A549 (cell line): ENCODE measurements at regions not wholly inside any gene's neighbourhood (a gene's known extent, or its start where the extent isn't known, plus 50 kb on each side); places are given as distances from the start of the nearest gene placed in this dataset.

Source experiments
- CEBPB ChIP-seq, 2 experiments: fragments of >200 bp in 1 of 2; sonication (Bioruptor Twin) in 1 of 2; formaldehyde crosslinking in 1 of 2; IDR thresholded peaks; 2 replicates each; pipeline ENCODE4 v1.6.1; 2012 to 2016
- CTCF ChIP-seq: fragments of >200 bp; sonication (Bioruptor Twin); formaldehyde crosslinking; IDR thresholded peaks from 3 replicates; pipeline ENCODE4 v1.5.1; 2016
- FOSL2 ChIP-seq, 2 experiments: fragments of 450-650 bp in 1 of 2; fragments of >200 bp in 1 of 2; sonication (Bioruptor Twin) in 1 of 2; formaldehyde crosslinking; IDR thresholded peaks; 2 replicates each; pipeline versions ENCODE4 v1.5.0 to v1.6.1; 2016 to 2020; ENCODE audit warnings: mild to moderate bottlenecking in 1 of 2, moderate library complexity in 1 of 2
- HOXA7 ChIP-seq: fragments of 250-450 bp; sonication (Bioruptor Pico); IDR thresholded peaks from 2 replicates; pipeline ENCODE4 v1.5.0; 2020; ENCODE audit warnings: mild to moderate bottlenecking, moderate library complexity
- POLR2AphosphoS2 ChIP-seq: conservative IDR thresholded peaks from 2 replicates; pipeline ENCODE4 v1.6.1; 2012; ENCODE audit warnings: low read length, improper control_type of control experiment, inconsistent platforms
- REST ChIP-seq: fragments of 200-600 bp; sonication (generic); IDR thresholded peaks from 2 replicates; pipeline ENCODE4 v1.6.1; 2016; ENCODE audit warnings: antibody characterized with exemption, mild to moderate bottlenecking, moderate library complexity
- RFX5 ChIP-seq: fragments of 450-650 bp; IDR thresholded peaks from 2 replicates; pipeline ENCODE4 v1.7.1; 2014; ENCODE audit warnings: antibody characterized with exemption, mild to moderate bottlenecking, moderate library complexity

GRCh38 chr18:67300498-67300897 is 216.0 kb downstream of the DSEL start:
- TF ChIP-seq REST, result no peak
- no peak for TF ChIP-seq RFX5
- TF ChIP-seq CEBPB (IDR thresholded peaks at IDR 0.05), result no peak
- TF ChIP-seq CTCF, result no peak
- TF ChIP-seq FOSL2 (IDR thresholded peaks at IDR 0.05), result no peak
- no peak for TF ChIP-seq FOSL2 (CRISPR knock-in tag; IDR thresholded peaks at IDR 0.05)
- TF ChIP-seq POLR2AphosphoS2, result no peak
- no peak for TF ChIP-seq HOXA7 (CRISPR knock-in tag)
